D341Med (cell line): ENCODE measurements at regions not wholly inside any gene's neighbourhood (a gene's known extent, or its start where the extent isn't known, plus 50 kb on each side); places are given as distances from the start of the nearest gene placed in this dataset.

ENCODE experiments used
- DNase-seq: peaks from one replicate; pipeline ENCODE4 v3.0.0; 2012; ENCODE audit warnings: low spot score

DNA sequence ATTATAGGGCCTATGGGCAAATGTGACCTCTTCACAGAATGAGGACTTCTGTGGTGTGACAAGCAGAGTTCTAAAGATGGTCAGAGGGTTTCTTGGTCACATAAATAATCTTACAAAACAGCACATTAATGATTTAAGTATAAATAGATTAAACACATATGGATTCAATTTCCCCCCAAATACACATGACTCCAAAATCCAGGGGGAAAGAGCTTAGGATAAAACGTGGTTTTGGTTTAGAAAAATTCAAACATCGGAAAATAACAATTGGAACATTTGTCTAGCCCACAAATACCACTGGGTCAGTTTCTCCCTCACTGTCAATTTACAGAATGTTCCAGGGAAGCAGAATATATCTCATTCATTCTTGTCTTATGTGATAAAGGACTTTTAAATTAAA lies 283.1 kb downstream of the COG6 start:
- DNase-seq: no peak

GRCh38 chr13:39941236-39941635 lies 285.8 kb downstream of the COG6 start:
- DNase-seq: no peak

- DNase-seq: no peak
Measured at GRCh38 chr13:39941911-39942551, 286.6 kb downstream of the COG6 start.

DNA sequence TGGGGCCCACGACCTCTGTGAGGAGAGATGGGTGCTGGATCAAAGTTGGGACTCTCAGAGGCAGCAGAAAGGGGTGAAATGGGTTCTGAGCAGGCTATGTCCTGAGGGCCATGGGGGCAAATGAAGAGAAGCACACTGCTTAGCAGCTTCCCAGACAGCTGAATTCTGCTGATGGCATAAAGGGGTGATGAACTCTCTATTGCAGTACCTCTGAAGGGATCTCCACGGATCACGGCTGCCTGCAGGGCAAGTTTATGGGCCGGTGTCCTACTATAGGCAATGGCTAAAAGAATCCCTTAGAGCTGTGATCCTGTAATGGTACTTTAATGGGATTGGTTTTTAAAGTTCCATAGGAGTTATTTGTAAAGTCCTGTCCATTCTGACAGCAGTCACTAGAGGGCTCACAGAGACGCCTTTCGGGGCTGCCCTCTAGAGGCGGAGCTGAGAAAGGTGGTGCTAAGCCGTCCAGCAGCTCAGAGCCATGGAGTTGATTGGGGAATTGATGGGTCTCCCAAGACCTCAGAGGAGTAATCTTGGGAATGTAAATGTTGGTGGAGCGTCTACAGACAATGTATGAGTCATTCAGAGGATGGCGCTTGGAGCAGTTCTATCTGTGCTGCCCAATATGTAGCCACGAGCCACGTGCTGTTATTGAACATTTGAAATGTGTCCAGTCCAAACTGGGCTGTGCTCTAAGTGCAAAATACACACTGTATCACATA lies 287.3 kb downstream of the COG6 start:
- peak; percentile 82 for DNase-seq

- no peak for DNase-seq
Measured at GRCh38 chr13:39943711-39944110, 288.2 kb downstream of the COG6 start.

GRCh38 chr13:39945226-39945625 lies 289.8 kb downstream of the COG6 start:
- DNase-seq: no peak

- no peak for DNase-seq
Measured at GRCh38 chr13:39946769-39947168, 291.3 kb downstream of the COG6 start.

DNA sequence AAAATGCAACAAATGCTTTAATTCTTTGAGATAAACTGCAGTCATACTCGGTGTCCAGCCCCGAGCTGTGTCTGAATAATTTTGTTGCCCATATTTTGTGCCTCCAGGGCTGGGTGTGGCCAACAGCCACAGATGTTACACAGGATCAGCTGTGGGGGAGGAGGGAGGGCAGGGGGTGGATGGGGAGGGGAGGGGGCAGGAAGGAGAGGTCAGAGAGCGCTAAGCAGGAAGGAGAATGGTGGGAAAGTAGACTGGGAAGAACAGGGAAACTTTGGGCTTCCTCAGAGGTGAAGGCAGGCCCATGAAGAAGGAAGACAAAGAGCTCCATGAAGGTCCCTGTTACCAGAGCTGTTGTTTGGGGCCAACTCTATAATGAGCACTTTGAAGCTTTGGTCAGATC lies 295.8 kb downstream of the COG6 start:
- DNase-seq: no peak

DNA sequence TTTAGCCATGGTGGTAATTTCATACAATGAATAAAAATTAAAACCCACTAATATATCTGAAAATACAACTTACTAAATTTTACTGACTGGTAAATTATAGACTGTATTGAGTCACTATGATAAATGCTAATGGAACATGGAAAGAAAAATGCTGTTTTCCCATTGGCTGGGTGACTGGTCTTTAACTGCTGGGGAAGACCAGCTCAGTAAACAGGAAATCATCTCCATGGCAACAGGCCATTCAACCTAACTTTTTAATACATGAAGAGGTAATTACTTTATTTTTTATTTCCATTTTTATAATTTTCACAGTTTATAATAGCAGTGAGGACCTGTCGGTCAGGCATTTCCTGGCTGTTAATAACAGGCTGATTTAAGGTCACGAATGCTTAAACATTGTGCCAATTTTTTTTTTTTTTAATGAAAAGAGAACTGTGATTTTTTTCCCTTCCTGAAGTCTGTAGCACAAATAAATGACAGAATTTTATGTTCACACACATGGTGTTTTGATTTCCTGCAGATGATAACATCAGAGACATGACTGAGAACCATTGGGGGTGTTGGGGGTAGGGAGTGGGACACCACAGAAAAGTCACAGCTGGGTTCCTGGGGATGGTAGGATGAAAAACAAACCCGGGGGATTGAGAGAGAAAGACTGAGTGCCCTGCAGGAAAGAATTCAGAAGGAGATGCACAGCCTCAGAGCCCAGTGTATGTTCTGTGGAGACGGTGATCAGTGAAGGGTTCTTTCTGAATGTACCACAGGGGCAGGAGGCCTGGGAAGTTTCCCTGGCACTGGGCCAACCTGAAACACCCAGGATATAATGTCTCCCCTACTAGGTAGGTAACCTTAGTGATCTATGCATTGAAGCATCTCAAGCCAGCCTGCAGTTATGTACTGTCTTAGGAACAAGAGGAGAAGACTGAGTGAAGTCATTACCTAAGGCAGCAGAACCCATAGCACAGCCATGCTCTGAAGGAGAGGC lies 297.1 kb downstream of the COG6 start:
- no peak for DNase-seq

DNA sequence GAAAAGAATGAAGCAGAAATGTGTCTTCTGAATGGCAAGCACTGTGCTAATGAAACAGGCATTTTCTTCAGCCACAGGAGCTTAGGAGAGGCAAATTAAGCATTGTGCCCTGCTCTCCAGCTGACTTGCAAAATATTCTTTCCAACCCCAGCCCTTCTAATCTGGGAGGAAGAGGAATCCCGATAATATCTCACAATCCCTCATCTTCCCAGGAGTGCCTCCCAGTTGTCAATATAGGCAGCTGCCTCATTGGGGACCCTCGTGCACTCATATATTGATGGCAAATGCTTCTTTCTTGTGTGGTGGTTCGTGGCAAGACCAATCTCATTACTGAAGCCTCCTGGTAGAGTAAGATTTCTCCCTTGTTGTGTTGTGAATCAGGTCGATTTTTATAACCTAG lies 299.0 kb downstream of the COG6 start:
- DNase-seq: no peak

- no peak for DNase-seq
Measured at GRCh38 chr13:39955560-39955959, 300.1 kb downstream of the COG6 start.

DNA sequence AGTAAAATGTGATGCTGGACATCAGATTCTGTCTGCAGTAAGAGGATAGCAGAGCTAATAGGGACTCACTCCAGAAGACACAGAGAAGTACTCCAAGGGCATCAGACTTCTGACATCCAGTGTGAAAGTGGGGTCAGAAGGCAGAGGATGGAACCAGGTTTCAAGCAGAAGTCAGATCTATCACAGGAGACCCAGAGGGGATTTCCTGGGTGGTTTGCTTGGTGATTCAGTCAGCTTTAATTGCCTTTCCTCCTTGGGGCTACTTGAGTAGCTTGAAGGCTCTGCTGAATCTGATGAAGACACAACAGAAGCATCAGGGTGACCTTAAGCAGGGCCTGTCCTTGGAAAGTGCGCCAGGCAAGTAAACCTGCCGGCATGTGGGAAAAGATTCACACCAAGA lies 300.6 kb downstream of the COG6 start:
- no peak for DNase-seq

DNA sequence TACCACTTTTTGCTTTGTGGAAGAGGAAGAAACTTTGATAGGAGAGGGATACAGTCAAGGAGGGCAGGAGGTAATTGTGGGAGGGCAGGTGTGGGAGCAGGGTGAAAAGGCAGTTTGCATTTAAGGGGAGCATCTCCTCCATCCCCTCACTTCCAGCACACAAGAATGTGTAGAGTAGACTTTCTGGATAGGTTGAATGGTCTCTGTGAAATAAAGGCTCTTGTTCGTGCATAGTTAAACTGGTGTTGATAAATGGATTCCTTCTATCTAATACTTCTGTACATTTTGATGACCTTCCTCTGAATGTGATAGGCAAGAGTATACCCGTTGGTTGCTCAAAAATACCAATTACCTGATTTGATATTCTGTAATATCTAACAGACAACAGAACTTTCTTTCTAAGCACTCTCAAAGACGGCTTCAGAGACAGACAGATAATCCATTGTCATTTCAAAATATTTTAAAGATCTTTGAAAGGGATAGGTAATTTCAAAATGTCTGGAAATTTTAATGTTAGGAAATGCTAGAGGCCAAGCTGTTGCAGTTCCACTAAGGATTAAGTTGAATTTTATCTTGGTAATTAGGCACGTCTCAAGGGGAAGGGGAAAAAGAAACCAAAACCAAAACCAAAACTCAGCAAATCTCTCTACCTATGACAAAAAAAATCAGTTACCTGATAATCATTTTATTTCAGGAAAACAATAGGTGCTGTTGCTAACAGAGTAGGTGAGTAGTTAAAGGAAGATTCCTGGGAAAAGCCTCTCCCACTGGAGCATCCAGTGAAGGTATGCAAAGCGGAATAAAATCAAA lies 302.6 kb downstream of the COG6 start:
- DNase-seq: no peak

GRCh38 chr13:39959497-39960144 lies 304.2 kb downstream of the COG6 start:
- no peak for DNase-seq

DNA sequence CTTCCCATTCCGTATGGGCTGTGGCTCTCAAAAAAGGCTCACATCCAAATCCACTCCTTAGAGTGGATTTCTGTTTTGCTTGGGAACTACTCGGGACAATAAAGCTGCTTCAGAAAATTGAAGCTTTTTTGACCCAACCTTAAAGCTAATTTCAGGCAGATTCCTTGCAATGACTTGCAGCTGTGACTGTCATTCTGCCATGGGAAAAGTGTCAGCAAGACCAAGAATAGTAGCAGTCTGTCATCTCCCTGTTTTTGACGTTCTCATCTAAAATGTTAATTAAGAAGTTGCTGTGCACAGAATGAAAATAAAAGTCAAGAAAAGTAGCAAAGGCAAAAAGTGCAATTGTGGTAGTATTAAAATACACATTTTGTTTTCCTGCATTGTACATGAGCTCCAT lies 304.7 kb downstream of the COG6 start:
- DNase-seq: no peak

DNA sequence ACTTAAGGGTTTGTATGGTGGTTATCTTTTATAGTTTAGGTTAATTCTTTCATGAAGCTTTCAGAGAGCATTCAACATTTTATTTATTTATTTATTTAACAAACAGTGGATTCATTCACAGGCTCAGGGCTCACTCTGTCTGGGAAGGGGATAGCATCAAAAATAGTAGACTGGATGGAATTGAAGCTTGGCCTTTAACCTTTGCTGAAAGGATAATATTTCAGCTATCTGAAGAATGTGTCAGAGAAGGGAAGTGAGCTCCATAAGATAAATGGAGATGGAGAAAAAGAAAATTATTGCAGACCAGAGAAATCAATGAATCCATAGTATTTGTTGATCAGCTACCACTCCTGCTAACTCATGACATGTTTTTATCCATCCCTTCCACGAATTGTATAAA lies 305.6 kb downstream of the COG6 start:
- DNase-seq: no peak

DNA sequence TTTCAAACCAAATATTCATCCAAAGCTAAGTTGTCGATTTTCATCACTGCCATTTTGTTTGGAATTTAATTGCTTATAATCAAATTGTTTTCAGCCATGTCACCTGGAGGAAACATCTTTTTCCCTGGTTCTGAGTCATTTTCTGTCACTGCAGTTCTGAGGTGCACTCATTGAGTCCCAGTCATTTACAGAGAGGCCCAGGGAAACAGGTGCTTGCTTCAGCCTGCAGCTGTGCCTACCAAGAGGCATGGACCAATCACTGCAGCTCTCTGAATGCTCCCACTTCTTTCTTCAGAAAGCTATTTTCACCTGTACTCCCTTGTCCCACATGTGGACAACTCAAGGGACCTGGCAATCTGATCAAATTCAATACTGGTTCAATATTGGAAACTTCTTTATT lies 308.1 kb downstream of the COG6 start:
- no peak for DNase-seq

DNA sequence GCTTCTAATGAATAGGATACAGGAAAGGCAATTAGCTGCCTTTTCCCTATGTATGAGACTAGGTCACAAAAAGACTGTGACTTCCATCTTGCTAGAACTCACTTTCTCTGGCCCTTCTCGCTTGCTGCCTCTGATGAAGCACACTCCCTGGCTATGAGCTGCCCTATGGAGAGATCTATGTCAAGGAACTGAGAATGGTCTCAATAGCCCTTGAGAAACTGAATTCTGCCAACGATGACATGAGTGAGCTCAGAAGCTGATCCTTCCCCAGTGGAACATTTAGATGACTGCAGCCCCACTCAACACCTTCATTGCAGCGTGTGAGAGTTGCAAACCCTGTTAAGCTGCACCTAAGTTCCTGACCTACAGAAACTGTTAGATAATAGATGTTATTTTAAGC lies 309.8 kb downstream of the COG6 start:
- DNase-seq: no peak

GRCh38 chr13:39967199-39967959 lies 311.9 kb downstream of the COG6 start:
- no peak for DNase-seq

GRCh38 chr13:39968646-39969475 lies 313.4 kb downstream of the COG6 start:
- DNase-seq: no peak
